ENCODE measurements at regions not wholly inside any gene's neighbourhood (a gene's known extent, or its start where the extent isn't known, plus 50 kb on each side); places are given as distances from the start of the nearest gene placed in this dataset.
A peak's percentile ranks its signal among the peaks of the same experiment; 100 is the strongest.
"Not testable (repeated sequence)": the region's sequence is repeated elsewhere in the genome, so short reads cannot be mapped to it uniquely, and the experiment has no call there.

- DNase-seq: no peak
These were observed 84.8 kb upstream of the ASB18 start for GRCh38 chr2:236348976-236349375.

- no peak for DNase-seq
These were observed 86.2 kb upstream of the ASB18 start for GRCh38 chr2:236350426-236350825.

DNA sequence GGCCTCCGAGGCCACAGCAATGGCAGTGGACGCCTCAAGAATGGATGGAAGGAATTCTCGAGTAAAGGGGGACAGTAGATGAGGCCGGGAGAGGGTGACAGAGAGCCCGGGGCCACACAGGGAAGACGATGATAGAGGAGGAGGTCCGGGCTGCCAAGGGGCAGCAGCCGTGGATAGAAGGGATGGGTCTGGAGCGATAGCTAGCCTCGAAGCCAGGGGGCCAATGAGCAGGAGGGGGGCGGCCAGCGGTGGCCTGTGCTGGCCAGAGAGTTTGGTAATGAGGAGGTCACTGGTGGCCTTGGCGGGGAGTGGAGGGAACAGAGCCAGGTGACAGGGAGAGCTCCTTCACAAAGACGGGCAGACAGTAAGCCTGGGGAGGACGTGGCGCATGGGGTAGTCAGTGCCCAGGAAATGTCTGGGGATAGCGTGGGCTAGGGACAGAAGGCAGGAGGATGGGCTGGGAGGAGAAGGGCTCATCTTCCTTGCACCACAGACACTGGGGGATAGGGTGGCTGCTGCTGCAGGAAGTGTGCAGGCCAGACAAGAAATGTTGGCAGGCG lies 87.8 kb upstream of the ASB18 start:
- no peak for DNase-seq

DNA sequence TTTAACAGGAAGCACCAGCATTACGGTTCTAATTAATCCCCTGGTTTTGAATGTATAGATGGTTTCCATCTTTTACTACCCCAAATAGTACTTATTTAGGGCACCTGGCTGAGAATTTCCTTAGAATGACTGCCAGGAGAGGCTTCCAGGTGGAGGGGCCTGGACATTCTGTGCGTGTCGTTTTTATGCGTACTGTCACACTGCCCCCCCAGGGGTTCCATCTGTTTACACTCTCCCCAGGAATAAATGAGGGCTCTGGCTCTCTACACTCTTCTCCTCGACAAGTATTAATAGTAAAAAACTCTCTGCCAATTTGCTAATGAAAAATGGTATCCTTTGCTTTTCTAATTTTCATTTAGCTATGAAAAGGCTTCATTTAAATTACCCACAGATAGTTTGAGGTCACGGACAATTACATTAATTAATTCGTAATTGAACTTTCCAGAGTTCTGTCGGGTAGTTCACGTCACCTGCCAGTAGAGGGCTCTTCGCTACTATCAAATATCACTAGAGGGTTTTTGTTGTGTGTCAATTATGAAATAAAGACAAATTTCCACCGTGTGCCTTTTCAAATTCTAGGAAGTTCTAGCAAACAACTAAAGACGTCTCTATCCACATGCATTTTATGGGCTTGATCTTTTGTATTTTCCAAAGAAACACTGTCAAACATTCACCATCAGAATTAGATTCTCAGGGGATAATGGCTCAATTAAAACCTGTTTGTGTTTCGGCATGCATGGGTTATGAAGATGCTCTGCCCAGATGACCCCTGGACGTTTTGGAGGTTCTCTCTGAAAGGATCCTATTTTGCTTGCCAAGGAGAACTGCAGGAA lies 88.8 kb upstream of the ASB18 start:
- peak in 1 of 2 donors; percentile 52 for DNase-seq

DNA sequence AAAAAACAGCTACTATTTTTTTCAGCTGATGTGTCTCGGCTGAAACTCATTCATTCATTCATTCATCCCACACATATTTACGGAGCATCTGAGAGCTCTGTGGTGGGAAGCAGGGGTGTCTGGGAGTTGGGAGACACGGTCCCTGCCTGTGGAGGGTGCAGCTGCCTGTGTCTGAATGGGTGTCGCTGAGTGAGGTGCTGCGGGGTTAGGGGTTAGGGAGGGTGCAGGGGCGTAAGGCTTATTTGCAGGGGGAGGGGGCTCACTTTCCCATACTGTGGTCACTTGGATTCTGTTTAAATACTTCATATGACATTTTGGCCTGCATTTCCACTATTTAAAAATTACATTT lies 89.4 kb upstream of the ASB18 start:
- no peak for DNase-seq

GRCh38 chr2:236354056-236354940 lies 90.1 kb upstream of the ASB18 start:
- DNase-seq: no peak

GRCh38 chr2:236354973-236355595 lies 90.9 kb upstream of the ASB18 start:
- DNase-seq: no peak

- no peak for DNase-seq
These were observed 91.7 kb upstream of the ASB18 start for GRCh38 chr2:236355911-236356310.

- DNase-seq: not testable (repeated sequence)
These were observed 92.1 kb upstream of the ASB18 start for GRCh38 chr2:236356321-236356720.

DNA sequence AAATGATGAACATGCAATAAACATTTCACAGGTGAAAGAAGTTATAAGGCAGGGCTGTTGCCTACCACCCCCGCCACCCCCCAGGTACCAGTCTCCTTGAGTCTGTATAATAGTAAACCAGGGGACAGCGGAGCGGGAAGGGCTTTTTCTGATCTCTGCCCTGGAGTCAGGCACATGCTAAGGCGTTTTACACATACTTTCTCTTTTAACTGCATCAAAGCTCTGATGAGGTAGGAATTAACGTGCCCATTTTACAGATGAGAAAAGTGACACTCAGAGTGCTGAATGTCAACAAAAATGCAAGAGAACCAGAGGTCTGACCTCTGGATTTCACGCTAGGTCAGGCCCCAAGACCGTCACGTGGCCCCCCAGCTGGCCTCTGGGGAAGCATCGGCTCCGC lies 94.3 kb upstream of the ASB18 start:
- not testable (repeated sequence) for DNase-seq

DNA sequence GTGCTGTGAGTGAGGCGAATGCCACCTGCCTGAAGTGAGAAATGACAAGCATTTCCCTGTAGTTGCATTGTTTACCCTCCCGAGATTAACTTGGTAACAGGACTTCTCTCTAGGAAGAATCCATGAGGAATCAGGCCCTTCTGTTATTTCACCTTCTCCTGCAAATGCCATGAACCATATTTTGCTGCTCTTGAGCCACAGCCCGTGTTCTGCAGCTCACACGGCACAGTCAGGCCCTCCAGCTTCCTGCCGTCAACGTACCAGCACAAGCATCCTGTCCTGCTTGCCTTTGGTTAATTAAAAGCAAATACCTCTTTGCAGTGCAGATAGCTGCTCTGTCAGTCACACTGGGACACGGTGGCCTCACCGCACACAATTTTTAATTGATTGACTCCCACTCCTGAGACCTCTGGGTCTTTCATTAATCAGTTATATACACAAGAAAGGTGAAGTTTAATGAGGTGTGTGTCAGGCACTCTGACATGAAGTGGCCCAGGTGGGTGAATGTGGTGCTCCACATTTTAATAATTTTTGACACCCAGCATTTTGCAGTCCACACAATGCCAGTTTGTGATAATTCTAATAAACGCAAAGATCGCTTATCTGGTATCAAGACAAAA lies 95.3 kb upstream of the ASB18 start:
- no peak for DNase-seq

DNA sequence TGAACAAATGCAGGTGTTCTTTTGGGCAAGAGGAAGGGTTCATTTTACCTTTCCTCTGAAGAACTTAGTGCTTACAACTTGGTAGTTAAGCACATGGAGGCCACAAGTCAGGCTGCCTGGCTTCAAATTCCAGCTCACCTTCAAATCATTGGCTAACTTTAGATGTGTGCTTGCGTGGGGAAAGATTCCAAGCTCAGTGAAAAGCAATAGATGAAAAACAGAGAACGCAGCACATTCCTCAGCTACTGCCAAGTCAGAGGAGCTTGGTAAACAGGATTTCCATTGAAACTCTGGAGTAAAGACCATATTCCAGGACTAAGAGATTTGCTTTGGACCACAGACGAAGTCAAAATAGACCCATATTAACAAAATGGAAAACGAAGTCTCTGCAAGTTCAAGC lies 96.3 kb upstream of the ASB18 start:
- DNase-seq: no peak

GRCh38 chr2:236363711-236364277 lies 99.6 kb upstream of the ASB18 start:
- DNase-seq: no peak

- no peak for DNase-seq
These were observed 101.2 kb upstream of the ASB18 start for GRCh38 chr2:236365258-236366048.

- DNase-seq: no peak
These were observed 101.8 kb upstream of the ASB18 start for GRCh38 chr2:236366049-236366387.

DNA sequence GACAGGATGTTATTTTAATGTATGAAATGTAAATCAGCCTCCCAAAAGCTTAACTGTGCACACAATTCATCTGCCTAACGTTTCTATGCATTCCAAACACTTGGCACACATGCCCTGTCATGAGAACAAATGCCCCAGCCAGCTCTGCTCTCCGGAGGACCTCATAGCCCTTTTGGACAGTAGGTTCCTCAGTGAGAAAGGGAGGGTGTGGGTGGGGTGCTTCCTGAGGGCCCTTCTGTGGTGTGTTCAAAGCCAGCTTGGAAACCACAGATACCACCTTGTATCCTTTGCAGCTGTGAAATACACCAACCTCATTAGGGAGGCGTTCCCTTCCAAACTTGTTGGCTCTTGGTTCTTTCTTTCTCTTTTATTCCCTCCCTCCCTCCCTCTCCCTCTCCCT lies 102.2 kb upstream of the ASB18 start:
- DNase-seq: peak; percentile 45 to 55

- DNase-seq: no peak
These were observed 103.5 kb upstream of the ASB18 start for GRCh38 chr2:236367506-236368289.

- no peak for DNase-seq
These were observed 105.5 kb upstream of the ASB18 start for GRCh38 chr2:236369661-236370062.

- no peak for DNase-seq
These were observed 106.7 kb upstream of the ASB18 start for GRCh38 chr2:236370847-236371409.

DNA sequence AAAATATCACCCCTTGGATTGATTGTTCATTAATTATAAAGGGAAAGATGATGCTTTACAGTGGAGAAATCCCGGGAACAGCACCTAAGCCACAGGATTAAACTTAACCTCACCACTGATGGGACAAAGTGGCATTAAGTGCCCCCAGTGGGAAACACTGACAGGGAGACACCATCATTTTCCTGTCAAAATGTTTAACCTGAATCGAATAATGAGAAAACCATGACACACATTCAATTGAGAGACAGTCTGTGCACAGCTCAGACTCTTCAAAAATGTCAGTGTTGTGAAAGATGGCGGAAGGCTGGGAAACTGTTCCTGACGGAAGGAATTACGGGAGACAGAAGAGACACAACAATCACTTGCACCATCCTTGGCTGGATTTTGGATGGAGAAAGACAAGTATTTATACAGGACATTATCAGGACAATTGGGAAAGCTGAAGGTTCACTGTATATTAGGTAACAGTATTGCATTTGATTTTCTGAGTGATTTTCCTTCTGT lies 111.8 kb upstream of the ASB18 start:
- DNase-seq: no peak

Data from CD4-positive, alpha-beta T cell treated with Interleukin-4 for 1 hour (primary cell).